Left ventricle myocardium superior (tissue), 1 donor: ENCODE measurements at regions not wholly inside any gene's neighbourhood (a gene's known extent, or its start where the extent isn't known, plus 50 kb on each side); places are given as distances from the start of the nearest gene placed in this dataset.
"Not testable (repeated sequence)": the region's sequence is repeated elsewhere in the genome, so short reads cannot be mapped to it uniquely, and the experiment has no call there.

ENCODE experiments used
- ATAC-seq: fragments of 200-7000 bp; cut with Tn5 transposase; one replicate; pipeline ENCODE4 v1.9.1; 2020; ENCODE audit warnings: mild to moderate bottlenecking, moderate library complexity
- DNase-seq: peaks from one replicate; pipeline ENCODE4 v3.0.0-alpha.2; 2020
- intact Hi-C: fragments of 100-400 bp; cut with micrococcal nuclease; formaldehyde crosslinking; loops from one replicate; pipeline ENCODE4 v1.11.0; 2022
- donor health status: DM: no; HTN: yes; CAD: no; lungs with severe emphysema.

- DNase-seq (no peak), ATAC-seq (no peak)
- intact Hi-C loops: no loop called here
These were observed 93.9 kb downstream of the LYZL2 start for GRCh38 chr10:30535677-30536076.

DNA sequence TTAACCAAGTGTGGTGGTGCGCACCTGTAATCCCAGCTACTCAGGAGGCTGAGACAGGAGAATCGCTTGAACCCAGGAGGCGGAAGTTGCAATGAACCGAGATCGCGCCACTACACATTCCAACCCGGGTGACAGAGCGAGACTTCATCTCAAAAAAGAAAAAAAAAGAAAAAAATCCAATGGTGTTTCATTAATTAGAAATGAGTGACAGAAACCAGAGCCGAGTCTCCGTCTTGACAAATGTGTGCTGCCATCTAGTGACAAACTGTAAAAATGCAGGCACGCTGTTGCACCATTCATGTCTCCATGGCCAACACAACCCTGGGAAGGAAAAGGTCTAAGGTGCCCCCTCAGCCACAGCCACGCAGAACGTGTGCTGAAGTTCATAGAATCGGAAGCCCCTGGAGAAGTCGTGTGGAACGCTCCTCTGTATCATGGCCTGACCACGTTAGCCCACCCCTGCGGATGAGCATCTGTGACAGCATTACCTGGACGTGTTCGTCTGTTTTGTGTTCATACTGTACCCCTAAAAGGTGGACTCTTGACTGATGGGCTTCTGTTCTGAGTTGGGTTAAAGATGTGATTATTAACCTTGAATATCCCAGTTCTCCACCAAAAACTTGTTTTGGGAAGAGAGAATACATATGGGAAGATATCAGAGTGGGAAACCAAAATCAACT, 94.9 kb downstream of the LYZL2 start:
- ATAC-seq (peak; percentile 76), DNase-seq (peak; percentile 46)
- intact Hi-C loops: loop anchor here (5.0 kb wide), 2 partner anchors 58 to 122 kb away; no protein-coding TSS in a partner anchor

- ATAC-seq (no peak), DNase-seq (no peak)
- intact Hi-C loops: loop anchor here (5.0 kb wide), 2 partner anchors 60 to 120 kb away; no protein-coding TSS in a partner anchor
These were observed 97.6 kb downstream of the LYZL2 start for GRCh38 chr10:30531751-30532530.

DNA sequence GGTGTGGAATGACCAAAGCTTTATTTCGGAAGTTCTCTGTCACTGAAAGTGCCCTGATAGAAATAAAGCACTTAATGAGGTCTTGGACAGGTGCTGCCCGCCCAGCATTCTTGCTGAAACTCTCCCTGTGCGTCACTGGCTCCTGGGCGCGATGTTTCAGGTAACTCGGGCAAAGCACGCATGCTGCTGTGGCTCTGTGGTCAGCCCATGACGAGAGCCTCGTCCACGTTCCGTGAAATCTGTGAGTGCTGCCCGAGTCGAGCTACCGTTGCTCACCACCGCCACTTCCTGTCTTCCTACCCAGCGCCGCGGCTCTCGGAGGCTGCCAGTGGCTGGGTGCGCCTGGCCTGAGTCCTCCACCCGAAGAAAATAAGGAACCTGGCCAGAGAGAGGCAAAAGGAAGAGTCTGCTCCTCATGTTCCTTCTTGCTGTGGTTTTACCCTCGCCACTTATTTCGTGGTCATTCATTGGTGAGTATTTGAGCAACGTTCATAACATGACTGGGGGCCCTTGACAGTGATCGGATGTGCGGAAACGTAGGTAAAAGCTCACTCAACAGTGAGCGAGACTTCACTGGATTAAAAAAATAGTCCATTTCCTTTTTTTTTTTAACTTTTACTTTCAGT, 95.5 kb downstream of the MAP3K8 start:
- intact Hi-C loops: no loop called here
- ATAC-seq: peak; percentile 84
- peak; percentile 77 for DNase-seq

DNA sequence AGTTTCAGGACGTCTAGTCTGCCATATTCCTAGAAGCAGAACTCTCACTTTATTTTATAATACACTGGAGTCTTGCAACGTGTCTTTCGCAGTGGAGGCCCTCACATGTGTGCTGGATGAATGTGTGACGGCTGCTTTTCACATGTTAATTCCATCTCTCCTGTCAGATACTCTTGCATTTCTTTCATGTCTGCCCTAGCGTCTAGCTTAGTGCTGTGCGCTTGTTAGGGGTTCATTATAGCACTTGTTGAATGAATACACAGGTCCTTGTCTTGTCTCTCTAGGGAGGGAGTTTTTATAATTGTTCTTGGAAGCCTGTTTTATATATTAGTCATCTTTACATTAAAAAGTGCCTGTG, 94.4 kb downstream of the MAP3K8 start:
- intact Hi-C loops: no loop called here
- DNase-seq (no peak), ATAC-seq (no peak)

GRCh38 chr10:30527623-30528428, 93.8 kb downstream of the MAP3K8 start:
- ATAC-seq (no peak), DNase-seq (no peak)
- intact Hi-C loops: no loop called here

- ATAC-seq, DNase-seq, intact Hi-C loops: not testable (repeated sequence)
These were observed 88.7 kb downstream of the MAP3K8 start for GRCh38 chr10:30522661-30523078.

- ATAC-seq: no peak
- DNase-seq: no peak
- intact Hi-C loops: no loop called here
These were observed 84.9 kb downstream of the MAP3K8 start for GRCh38 chr10:30518907-30519306.
